ENCODE measurements at regions not wholly inside any gene's neighbourhood (a gene's known extent, or its start where the extent isn't known, plus 50 kb on each side); places are given as distances from the start of the nearest gene placed in this dataset.

GRCh38 chr21:24163539-24163938 lies 1443.7 kb downstream of the MRPL39 start:
- H3K27me3 ChIP-seq (ENCODE audit: control insufficient read depth in 2 of 2, insufficient read depth in 2 of 2, low read length in 2 of 2): no peaks in the 10 kb centered on the region
- no peak overlapping the region for H3K27ac ChIP-seq (ENCODE audit: insufficient read depth, low read depth, low read length)
- no peaks in the 10 kb centered on the region for H3K4me1 ChIP-seq (ENCODE audit: control insufficient read depth, extremely low read depth, insufficient read depth, low read length)
- DNase-seq (ENCODE audit: low read depth, low spot score) (no peak), FAIRE-seq (no peak)
- ChIA-PET POLR2A (no interaction called here), CTCF (no interaction called here)
- H3K4me2 ChIP-seq (ENCODE audit: insufficient read depth, low read length): no peak overlapping the region
- dilution Hi-C loops (cut with MboI; ENCODE audit: extremely low pct_ligation_motif_present, low sequenced_read_pairs): no loop called here
- no peaks in the 10 kb centered on the region for H3K36me3 ChIP-seq (ENCODE audit: control insufficient read depth in 2 of 2, extremely low read depth in 1 of 2, insufficient read depth in 2 of 2, low read length in 2 of 2)
- no TSS peak for BruUV-seq (replicated peaks)
- no peaks in the 10 kb centered on the region for H3K9me1 ChIP-seq (replicated peaks; ENCODE audit: control insufficient read depth, extremely low read depth, insufficient read depth, low read length)
- H3K9ac ChIP-seq (replicated peaks; ENCODE audit: extremely low read depth, insufficient read depth, low read length): no peak overlapping the region
- no peaks in the 10 kb centered on the region for H3K9me3 ChIP-seq (replicated peaks; ENCODE audit: control insufficient read depth, insufficient read depth, low read length)
- intact Hi-C loops (cut with micrococcal nuclease): no loop called here
- H3K79me2 ChIP-seq (ENCODE audit: control insufficient read depth, insufficient read depth, low read length): no peaks in the 10 kb centered on the region
- H2AFZ ChIP-seq (ENCODE audit: low read depth, low read length): no peak overlapping the region
- no peaks in the 10 kb centered on the region for H4K20me1 ChIP-seq (replicated peaks; ENCODE audit: control insufficient read depth, extremely low read depth, insufficient read depth, low read length)
- no peak overlapping the region for H3K4me3 ChIP-seq (replicated peaks in 1 of 3; ENCODE audit: insufficient read depth in 1 of 3, low read depth in 1 of 3, low read length in 3 of 3)
- no peak for TF ChIP-seq POLR2AphosphoS5 (IDR thresholded peaks at IDR 0.05; ENCODE audit: insufficient read depth, low read depth, low read length)
- no peak for TF ChIP-seq FOS (IDR thresholded peaks at IDR 0.05; ENCODE audit: borderline replicate concordance, insufficient read depth, low read length)
- no peak for TF ChIP-seq POLR2A (IDR thresholded peaks at IDR 0.05; ENCODE audit: low read depth, low read length)
- no peak for TF ChIP-seq GATA2 (IDR thresholded peaks at IDR 0.05; ENCODE audit: insufficient read depth, insufficient read length, low read depth, low read length)
- TF ChIP-seq EZH2 (IDR thresholded peaks at IDR 0.05; ENCODE audit: borderline replicate concordance, low read depth, low read length, severe bottlenecking): no peak

GRCh38 chr21:24160528-24160927 lies 1446.8 kb downstream of the MRPL39 start:
- Histone ChIP-seq H3K4me1 (ENCODE audit: control insufficient read depth, extremely low read depth, insufficient read depth, low read length) (no peaks in the 10 kb centered on the region), H3K79me2 (ENCODE audit: control insufficient read depth, insufficient read depth, low read length) (no peaks in the 10 kb centered on the region), H3K27me3 (ENCODE audit: control insufficient read depth in 2 of 2, insufficient read depth in 2 of 2, low read length in 2 of 2) (no peaks in the 10 kb centered on the region), H3K4me3 (replicated peaks in 1 of 3; ENCODE audit: insufficient read depth in 1 of 3, low read depth in 1 of 3, low read length in 3 of 3) (no peak overlapping the region), H3K27ac (ENCODE audit: insufficient read depth, low read depth, low read length) (no peak overlapping the region), H3K9ac (replicated peaks; ENCODE audit: extremely low read depth, insufficient read depth, low read length) (no peak overlapping the region), H3K36me3 (ENCODE audit: control insufficient read depth in 2 of 2, extremely low read depth in 1 of 2, insufficient read depth in 2 of 2, low read length in 2 of 2) (no peaks in the 10 kb centered on the region), H3K4me2 (ENCODE audit: insufficient read depth, low read length) (no peak overlapping the region), H3K9me3 (replicated peaks; ENCODE audit: control insufficient read depth, insufficient read depth, low read length) (no peaks in the 10 kb centered on the region), H2AFZ (ENCODE audit: low read depth, low read length) (no peak overlapping the region), H4K20me1 (replicated peaks; ENCODE audit: control insufficient read depth, extremely low read depth, insufficient read depth, low read length) (no peaks in the 10 kb centered on the region), H3K9me1 (replicated peaks; ENCODE audit: control insufficient read depth, extremely low read depth, insufficient read depth, low read length) (no peaks in the 10 kb centered on the region)
- ChIA-PET POLR2A (no interaction called here), CTCF (no interaction called here)
- TF ChIP-seq MAX (IDR thresholded peaks at IDR 0.05; ENCODE audit: insufficient read depth, insufficient read length) (no peak), EZH2 (IDR thresholded peaks at IDR 0.05; ENCODE audit: borderline replicate concordance, low read depth, low read length, severe bottlenecking) (no peak), FOS (IDR thresholded peaks at IDR 0.05; ENCODE audit: borderline replicate concordance, insufficient read depth, low read length) (no peak), POLR2A (IDR thresholded peaks at IDR 0.05; ENCODE audit: low read depth, low read length) (no peak), POLR2AphosphoS5 (IDR thresholded peaks at IDR 0.05; ENCODE audit: insufficient read depth, low read depth, low read length) (no peak), MYC (IDR thresholded peaks at IDR 0.05; ENCODE audit: low read depth, low read length) (no peak), CTCF (IDR thresholded peaks at IDR 0.05; ENCODE audit: extremely low read depth in 1 of 2, insufficient read depth in 1 of 2, low read depth in 1 of 2, low read length in 2 of 2) (no peak), JUN (IDR thresholded peaks at IDR 0.05; ENCODE audit: borderline replicate concordance, insufficient read depth, insufficient read length, low read depth) (no peak)
- no peak for FAIRE-seq
- dilution Hi-C loops (cut with MboI; ENCODE audit: extremely low pct_ligation_motif_present, low sequenced_read_pairs) (no loop called here), intact Hi-C loops (cut with micrococcal nuclease) (no loop called here)
- BruUV-seq (replicated peaks): no TSS peak
- DNase-seq (ENCODE audit: low read depth, low spot score): no peak

All from endothelial cell of umbilical vein (primary cell).